ENCODE measurements at regions not wholly inside any gene's neighbourhood (a gene's known extent, or its start where the extent isn't known, plus 50 kb on each side); places are given as distances from the start of the nearest gene placed in this dataset.

DNA sequence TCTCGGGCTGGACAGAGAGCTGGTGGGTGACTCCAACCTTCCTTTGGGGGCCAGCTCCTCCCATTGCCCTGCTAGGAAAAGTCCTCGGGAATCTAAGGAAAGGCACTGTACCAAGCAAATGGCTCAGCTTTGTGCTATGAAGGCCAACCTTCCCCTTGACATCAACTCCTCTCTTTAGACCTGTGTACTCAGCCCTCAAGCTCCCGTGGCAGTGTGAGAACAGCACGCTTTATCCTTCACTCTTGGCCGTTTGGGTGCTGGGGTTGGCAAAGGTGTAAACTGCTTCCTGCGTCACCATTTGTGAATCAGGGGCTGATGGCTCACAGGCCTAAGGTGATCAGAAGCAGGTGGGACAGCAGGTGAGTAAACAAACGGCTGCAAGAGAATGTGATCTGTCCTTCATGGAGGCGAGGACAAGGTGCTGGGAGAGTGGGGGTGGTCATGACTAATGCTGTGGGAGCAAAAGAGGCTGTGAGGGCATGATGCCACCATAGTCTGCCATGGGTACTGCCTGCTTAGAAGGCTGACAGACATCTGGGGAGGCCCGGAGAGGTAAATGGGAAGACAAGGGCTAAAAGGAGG lies 165.2 kb upstream of the TPM1 start:
- DNase-seq, result peak in 1 of 2 experiments; percentile 6

- DNase-seq, result no peak
Observed at GRCh38 chr15:62878070-62878469, 164.5 kb upstream of the TPM1 start.

- DNase-seq, result no peak
Observed at GRCh38 chr15:62879770-62880169, 162.8 kb upstream of the TPM1 start.

- DNase-seq, result no peak
Observed at GRCh38 chr15:62880278-62880677, 162.3 kb upstream of the TPM1 start.

DNA sequence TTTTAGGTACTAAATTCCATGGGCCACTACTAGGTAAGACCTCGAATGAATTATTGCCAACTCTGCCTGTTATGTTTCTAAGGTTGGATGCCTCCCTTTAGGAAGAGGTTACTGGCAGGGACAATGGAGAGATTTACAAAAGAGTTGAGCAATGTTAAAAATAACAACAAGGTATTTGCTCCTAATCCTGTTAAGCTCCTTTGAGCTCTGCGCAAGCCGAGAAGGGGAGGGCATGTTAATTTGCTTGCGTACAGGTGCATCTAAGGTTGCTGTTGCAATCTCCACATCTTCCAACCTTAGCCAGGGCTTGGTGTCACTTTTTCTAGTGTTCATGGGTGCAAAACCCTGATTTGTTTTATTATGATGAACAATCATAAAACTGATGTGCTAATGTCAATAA lies 161.5 kb upstream of the TPM1 start:
- DNase-seq, result no peak

- no peak for DNase-seq
Observed at GRCh38 chr15:62883938-62884479, 158.5 kb upstream of the TPM1 start.

GRCh38 chr15:62886431-62887071 lies 156.0 kb upstream of the TPM1 start:
- peak in 1 of 2 experiments; percentile 16 for DNase-seq

- DNase-seq, result no peak
Observed at GRCh38 chr15:62887113-62887570, 155.4 kb upstream of the TPM1 start.

DNA sequence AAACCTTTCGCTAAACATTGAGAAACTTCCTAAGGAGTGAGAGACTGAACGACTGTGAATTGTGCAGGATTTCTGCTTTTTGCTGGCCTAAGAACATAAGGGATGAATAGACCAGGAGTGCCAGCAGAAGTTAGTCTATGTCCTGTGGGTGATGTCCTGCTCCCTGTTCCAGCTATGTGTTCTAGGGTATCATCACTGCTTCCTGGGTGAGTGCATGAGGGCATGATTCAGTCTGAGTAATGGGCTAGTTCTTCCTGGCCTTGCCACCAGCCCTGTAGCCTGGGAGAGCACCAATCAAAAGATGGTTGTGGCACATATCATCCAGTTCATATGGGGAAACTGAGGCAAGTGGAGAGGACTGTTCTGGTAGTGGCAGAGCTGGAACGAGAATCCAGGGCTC lies 153.9 kb upstream of the TPM1 start:
- DNase-seq, result no peak

DNA sequence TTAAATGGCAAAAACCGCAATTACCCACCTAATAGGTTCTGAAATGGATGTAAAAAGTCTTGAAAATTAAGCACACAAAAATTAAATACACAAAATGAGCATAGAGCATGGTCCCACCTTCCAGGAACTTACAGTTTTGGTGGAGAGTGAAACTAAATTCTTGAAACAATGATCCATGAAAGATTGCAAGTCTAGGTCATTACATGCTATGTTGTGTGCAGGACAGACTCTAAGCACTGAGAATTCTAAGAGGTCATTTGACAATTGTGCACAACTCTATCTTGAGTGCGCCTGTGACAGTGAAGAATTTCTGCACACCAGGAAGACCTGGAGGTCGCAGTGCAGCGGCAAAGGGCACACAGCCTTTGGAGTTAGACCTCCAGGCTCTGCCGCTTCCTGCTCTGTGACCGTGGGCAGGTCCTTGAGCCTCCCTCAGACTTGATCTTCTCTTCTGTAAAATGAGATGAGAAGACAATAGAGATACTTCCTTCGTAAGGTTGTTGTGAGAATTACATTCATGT lies 153.3 kb upstream of the TPM1 start:
- DNase-seq, result no peak

DNA sequence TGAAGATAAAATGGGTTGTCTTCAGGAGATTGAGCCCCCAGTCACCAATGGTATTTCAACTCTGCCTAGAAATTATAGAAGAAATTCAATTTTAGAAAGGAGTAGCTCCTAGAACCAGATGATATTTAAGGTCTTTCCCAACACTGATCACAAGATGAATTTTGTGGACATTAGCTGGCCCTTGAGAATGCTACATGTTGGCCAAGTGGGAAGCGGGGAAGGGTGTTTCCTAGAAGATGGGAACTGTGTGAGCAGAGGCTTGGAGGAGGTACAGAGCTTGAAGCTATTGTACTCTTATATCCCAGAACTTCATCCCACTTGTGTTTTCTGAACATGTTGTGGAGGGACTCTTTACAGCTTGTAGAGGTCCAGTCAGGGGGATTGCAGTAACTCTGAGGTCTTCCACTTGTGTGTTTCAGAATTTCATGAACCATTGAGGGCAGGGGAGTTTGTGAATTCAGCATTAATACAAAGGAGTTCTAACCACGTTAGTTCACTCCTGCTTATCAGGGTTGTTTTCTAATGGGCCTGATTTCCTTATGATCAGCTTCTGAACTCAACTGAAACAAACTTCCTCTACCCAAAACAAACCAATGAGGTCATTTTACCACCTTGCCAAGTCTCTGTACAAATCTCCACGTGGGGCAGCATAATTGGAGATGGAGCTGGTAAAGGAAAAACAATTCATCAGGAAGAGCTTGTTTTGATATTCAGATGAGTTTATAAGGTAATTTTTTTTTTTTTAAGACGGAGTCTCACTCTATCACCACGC lies 152.6 kb upstream of the TPM1 start:
- DNase-seq, result no peak

GRCh38 chr15:62894322-62895085 lies 148.0 kb upstream of the TPM1 start:
- DNase-seq, result no peak

DNA sequence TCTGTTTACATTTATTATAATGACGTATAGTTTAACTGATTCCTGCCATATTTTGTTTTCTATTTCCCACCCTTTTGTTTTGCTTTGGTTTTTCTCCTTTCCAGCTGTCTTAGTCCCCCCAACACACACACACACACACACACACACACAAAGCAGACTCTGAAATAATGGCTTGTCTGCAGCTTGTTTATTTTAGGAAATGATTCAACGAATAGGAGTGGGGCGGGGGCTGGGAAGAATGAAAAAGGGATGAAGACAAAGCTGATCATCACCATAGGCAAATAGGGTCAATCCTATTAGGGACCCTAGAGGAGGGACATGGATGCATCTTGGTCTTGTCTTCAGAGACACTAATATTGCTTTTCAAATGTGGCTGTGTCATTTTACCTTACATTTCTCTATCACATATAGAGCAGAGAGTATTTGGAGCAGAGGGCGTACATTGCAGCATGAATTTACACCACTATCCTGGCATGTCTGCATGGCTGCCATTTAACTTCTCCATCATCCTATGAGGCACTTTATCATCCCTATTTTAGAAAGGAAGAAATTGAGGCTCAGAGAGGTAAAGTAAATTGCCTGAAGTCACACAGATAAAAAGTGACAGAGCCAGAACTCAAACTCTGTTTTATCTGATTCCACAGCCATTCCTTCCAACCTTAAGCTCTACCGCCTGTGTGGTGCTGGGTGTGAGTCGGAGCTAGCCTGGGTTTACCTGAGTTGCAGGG lies 147.2 kb upstream of the TPM1 start:
- DNase-seq, result no peak

DNA sequence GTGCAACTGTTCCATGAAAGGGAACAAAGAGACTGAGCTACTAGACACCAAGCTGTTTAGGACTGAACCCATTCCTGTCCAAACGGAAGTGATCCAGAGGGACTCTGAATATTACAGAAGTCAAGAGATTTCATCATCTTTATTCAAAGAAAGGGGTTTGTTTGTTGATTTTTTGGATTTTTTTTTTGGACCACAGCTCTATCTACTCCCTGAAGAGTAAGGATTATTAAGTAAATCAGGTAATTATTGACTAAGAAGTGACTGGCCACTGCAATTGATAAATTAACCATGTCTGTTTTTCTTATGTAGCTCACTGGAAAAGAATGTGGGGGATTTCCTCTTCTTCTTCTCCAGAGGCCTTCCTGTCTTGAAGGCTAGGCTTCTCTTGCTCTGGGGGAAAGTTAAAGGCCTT lies 146.6 kb upstream of the TPM1 start:
- no peak for DNase-seq

GRCh38 chr15:62896380-62896866 lies 146.1 kb upstream of the TPM1 start:
- no peak for DNase-seq

DNA sequence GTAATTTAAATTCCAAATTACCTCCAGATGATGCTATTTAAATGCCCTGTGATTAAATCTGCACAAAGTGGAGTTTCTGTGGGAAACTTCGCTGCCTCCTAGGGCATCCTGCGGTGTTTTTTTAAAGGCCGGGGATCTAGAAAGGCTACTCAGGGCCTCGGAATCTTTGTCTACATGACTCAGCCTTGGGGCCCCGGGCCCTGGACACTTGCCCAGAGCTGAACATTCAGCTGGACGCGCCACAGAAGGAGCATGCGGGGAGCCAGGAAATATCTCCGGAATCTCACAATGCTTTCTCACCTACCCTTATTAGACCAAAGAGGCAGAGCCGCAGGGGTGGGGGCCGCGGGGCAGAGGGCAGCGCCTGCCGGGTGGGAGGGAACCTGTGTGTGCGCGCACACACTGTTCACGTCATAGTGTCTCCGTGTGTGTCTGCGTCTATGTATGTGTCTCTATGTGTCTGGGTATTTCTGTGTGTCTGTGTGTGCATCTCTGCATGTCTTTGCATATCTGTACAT lies 145.5 kb upstream of the TPM1 start:
- DNase-seq, result no peak

DNA sequence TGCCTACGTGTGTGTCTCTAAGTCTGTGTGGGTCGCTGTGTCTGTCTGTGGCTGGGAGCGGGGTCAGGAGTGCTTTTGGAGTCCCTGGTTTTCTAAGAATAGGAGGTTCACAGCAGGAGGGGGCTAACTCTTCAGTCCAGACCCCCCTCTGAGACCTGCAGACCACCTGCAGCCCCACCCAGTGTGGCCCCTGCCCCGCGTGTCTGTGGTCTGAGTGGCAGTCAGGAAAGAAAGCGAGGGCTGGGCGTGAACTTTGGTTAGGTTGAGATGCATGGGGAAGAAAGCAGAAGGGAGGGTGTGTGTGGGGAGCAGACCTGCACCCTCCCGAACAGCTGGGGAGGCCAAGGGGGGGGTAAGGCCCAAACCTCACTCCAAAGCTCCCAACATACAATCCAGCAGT lies 144.9 kb upstream of the TPM1 start:
- no peak for DNase-seq

DNA sequence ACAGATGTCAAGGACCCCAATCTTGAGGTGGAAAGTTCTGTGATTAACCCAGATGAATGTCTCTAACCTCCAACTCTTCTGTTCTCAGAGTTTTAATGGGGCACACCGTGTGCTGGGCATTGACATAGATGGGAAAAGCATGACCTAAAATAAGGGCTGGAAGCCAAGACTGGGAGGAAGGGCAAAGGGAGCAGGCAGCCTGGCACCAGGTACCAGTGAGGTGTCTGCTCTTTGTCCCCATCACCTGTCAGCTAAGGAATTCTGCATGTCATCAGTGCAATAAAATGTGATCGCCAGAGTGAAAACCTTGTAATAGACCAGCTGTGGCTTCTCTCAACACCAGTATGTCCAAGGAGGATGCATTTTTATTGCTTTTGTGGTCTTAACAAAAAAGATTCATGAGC lies 143.5 kb upstream of the TPM1 start:
- no peak for DNase-seq

- DNase-seq, result no peak
Observed at GRCh38 chr15:62900071-62900802, 142.3 kb upstream of the TPM1 start.

DNA sequence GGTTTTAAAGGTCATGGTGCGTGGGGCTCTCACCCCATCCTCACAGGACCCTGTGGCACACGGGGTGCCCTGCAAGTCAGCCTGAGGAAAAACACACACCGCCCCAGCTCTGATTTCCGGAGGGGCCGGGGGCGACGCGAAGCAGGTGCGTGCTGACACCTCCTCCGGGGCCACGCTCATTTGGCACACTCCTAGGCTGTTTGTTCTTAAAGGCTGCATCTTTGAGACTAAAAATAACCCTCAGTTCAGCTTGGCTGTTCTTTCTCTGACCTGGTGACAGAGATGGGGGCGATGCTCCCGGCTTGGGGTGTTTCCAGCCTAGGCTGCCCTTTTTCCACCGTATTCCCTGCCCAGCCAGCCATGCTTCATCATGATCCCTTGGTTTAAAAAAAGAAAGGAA lies 141.5 kb upstream of the TPM1 start:
- DNase-seq, result no peak

Measured in NCI-H2081 (cell line).